Neural crest cell (in vitro differentiated cells): ENCODE measurements at regions not wholly inside any gene's neighbourhood (a gene's known extent, or its start where the extent isn't known, plus 50 kb on each side); places are given as distances from the start of the nearest gene placed in this dataset.

ENCODE experiments used
- DNase-seq: peaks from one replicate; pipeline ENCODE4 v3.0.0; 2021; ENCODE audit warnings: low read depth, mixed read lengths, low spot score
- H3K27ac Mint-ChIP-seq: one replicate; pipeline ENCODE4 v1.8.0; 2021; ENCODE audit warnings: mild to moderate bottlenecking, mixed read lengths; ENCODE audit not compliant: unreplicated experiment
- H3K27me3 Mint-ChIP-seq: 2 replicates; pipeline ENCODE4 v1.8.0; 2021; ENCODE audit warnings: low read depth, mild to moderate bottlenecking, mixed read lengths
- H3K36me3 Mint-ChIP-seq: 2 replicates; pipeline ENCODE4 v1.8.0; 2021; ENCODE audit warnings: low read depth, mild to moderate bottlenecking, mixed read lengths
- H3K4me1 Mint-ChIP-seq: 2 replicates; pipeline ENCODE4 v1.8.0; 2021; ENCODE audit warnings: mixed read lengths
- H3K4me3 Mint-ChIP-seq: one replicate; pipeline ENCODE4 v1.8.0; 2021; ENCODE audit warnings: mild to moderate bottlenecking, mixed read lengths
- H3K9me3 Mint-ChIP-seq: 2 replicates; pipeline ENCODE4 v1.8.0; 2021; ENCODE audit warnings: mixed read lengths
- CTCF ChIP-seq: fragments of 200-600 bp; sonication (generic); conservative IDR thresholded peaks from 2 replicates; pipeline ENCODE4 v1.5.0; 2021; ENCODE audit warnings: antibody characterized with exemption, mild to moderate bottlenecking

DNA sequence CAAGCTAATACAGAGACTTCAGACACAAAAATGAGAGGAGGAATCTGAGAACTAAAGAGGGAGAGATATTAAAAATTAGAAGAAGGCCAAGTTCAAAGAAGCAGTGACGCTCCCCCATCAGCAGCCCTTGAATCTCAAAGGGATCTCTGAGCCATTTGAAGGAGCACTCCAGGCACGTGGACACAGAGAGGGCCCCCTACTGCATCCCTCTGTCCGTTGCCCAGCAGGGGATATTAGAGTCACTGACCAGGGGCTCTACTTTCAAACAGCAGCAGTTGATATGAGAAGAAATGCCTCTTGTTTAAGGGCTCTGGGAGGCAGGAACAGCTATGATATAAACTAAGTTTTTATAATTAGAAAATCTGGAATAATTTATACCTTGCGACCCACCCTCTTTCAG lies 479.0 kb upstream of the SALL1 start:
- peaks cover 2% of the 10 kb centered on the region for H3K9me3 Mint-ChIP-seq
- no peak overlapping the region for H3K4me3 Mint-ChIP-seq
- TF ChIP-seq CTCF = no peak
- no peaks in the 10 kb centered on the region for H3K27me3 Mint-ChIP-seq
- DNase-seq = no peak
- no peak overlapping the region for H3K27ac Mint-ChIP-seq
- no peaks in the 10 kb centered on the region for H3K36me3 Mint-ChIP-seq
- peaks cover 23% of the 10 kb centered on the region for H3K4me1 Mint-ChIP-seq

- Mint-ChIP-seq H3K36me3 (no peaks in the 10 kb centered on the region), H3K4me1 (peaks cover 22% of the 10 kb centered on the region), H3K27me3 (no peaks in the 10 kb centered on the region), H3K9me3 (peaks cover 2% of the 10 kb centered on the region), H3K27ac (no peak overlapping the region), H3K4me3 (no peak overlapping the region)
- DNase-seq = no peak
- TF ChIP-seq CTCF = no peak
Measured at GRCh38 chr16:51629576-51629975, 478.5 kb upstream of the SALL1 start.

DNA sequence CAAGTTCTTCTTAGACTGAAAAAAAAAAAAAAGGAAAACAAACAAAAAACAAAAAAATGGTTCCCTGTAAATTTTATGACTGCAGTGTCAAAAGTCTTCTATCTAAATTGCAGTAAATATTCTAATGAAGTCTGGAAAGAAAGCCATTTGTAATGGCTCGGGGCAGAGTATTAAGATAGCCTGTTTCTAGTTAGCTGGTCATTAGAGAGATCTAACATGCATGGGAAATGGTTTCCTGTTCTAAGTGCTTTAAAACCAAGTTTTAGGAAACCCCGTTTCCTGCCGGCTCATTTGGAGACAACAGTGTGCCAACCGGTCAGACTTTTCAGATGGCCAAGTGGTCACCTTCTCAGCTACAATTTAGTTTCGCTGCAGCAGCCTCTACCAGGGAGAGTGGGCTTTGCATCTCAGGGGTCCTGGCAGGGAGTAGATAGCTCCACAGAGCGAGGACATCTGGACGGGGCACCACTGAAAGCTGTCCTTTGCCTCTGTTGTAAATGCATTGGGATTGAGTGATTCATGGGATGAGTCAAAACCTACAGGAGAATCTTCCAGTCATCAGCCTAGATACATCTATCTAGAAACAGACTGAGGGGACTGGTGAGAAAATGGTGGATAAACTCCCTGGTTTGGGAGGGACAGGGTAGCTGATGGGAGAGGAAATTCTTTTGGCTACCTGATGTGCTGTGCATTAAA lies 473.2 kb upstream of the SALL1 start:
- Mint-ChIP-seq H3K9me3 (peaks cover 2% of the 10 kb centered on the region), H3K27ac (no peak overlapping the region), H3K4me1 (peaks cover 13% of the 10 kb centered on the region), H3K36me3 (no peaks in the 10 kb centered on the region), H3K4me3 (no peak overlapping the region), H3K27me3 (no peaks in the 10 kb centered on the region)
- DNase-seq = no peak
- TF ChIP-seq CTCF = no peak

- Mint-ChIP-seq H3K4me3 (no peak overlapping the region), H3K4me1 (peaks cover 4% of the 10 kb centered on the region), H3K9me3 (peaks cover 4% of the 10 kb centered on the region), H3K27me3 (peaks cover 8% of the 10 kb centered on the region), H3K36me3 (no peaks in the 10 kb centered on the region), H3K27ac (no peak overlapping the region)
- TF ChIP-seq CTCF = no peak
- no peak for DNase-seq
Measured at GRCh38 chr16:51621610-51622009, 470.5 kb upstream of the SALL1 start.

DNA sequence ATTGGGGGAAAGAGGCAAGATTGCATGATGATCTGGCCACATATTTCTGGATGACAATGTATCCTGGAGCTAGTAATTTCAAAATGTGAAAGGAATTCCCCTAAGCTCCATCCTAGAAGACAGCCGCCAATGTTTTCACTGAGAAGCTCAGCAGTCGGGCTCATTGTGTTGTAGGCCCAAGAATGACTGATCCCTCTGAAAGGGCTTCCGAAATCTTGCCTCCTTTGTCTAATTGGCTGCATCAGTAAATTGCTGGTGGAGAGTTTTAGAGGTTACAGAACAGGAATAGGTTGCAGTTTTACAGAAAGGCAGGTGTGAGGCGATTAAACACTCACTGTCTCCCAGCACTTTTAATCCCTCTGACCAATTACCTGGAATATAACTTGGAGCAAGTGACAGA lies 464.1 kb upstream of the SALL1 start:
- no peak for TF ChIP-seq CTCF
- Mint-ChIP-seq H3K9me3 (peaks cover 2% of the 10 kb centered on the region), H3K4me3 (no peak overlapping the region), H3K4me1 (peaks cover 10% of the 10 kb centered on the region), H3K27me3 (peaks cover 8% of the 10 kb centered on the region), H3K27ac (no peak overlapping the region), H3K36me3 (no peaks in the 10 kb centered on the region)
- DNase-seq = no peak
